ENCODE measurements at regions not wholly inside any gene's neighbourhood (a gene's known extent, or its start where the extent isn't known, plus 50 kb on each side); places are given as distances from the start of the nearest gene placed in this dataset.

GRCh38 chr5:114565139-114565538 is 203.3 kb downstream of the KCNN2 start:
- Mint-ChIP-seq H3K27me3 (ENCODE audit: insufficient read depth, unreplicated experiment) (no peaks in the 10 kb centered on the region), H3K4me3 (ENCODE audit: unreplicated experiment) (no peak overlapping the region), H3K9me3 (ENCODE audit: unreplicated experiment) (peaks cover 17% of the 10 kb centered on the region), H3K36me3 (ENCODE audit: insufficient read depth, unreplicated experiment) (no peaks in the 10 kb centered on the region), H3K27ac (ENCODE audit: low read depth, unreplicated experiment) (no peak overlapping the region), H3K4me1 (ENCODE audit: insufficient read depth, unreplicated experiment) (no peaks in the 10 kb centered on the region)
- POLR2A ChIA-PET: no interaction called here
- intact Hi-C loops (cut with micrococcal nuclease): no loop called here
- CTCF ChIA-PET: interaction anchor here (0.6 kb wide), 1 partner anchor 207 kb away, joined by 3 read pairs; no protein-coding TSS in a partner anchor
- TF ChIP-seq CTCF (IDR thresholded peaks at IDR 0.05; ENCODE audit: unreplicated experiment): no peak
- BruUV-seq (replicated peaks): no TSS peak
- DNase-seq (ENCODE audit: unreplicated experiment): no peak

- ChIA-PET CTCF (interaction anchor here (0.6 kb wide), 1 partner anchor 55 kb away, joined by 3 read pairs; no protein-coding TSS in a partner anchor), POLR2A (no interaction called here)
- BruUV-seq (replicated peaks): no TSS peak
- H3K36me3 Mint-ChIP-seq (ENCODE audit: insufficient read depth, unreplicated experiment): no peaks in the 10 kb centered on the region
- no peaks in the 10 kb centered on the region for H3K27me3 Mint-ChIP-seq (ENCODE audit: insufficient read depth, unreplicated experiment)
- H3K9me3 Mint-ChIP-seq (ENCODE audit: unreplicated experiment): no peaks in the 10 kb centered on the region
- intact Hi-C loops (cut with micrococcal nuclease): no loop called here
- no peak for TF ChIP-seq CTCF (IDR thresholded peaks at IDR 0.05; ENCODE audit: unreplicated experiment)
- no peak overlapping the region for H3K27ac Mint-ChIP-seq (ENCODE audit: low read depth, unreplicated experiment)
- no peak overlapping the region for H3K4me3 Mint-ChIP-seq (ENCODE audit: unreplicated experiment)
- H3K4me1 Mint-ChIP-seq (ENCODE audit: insufficient read depth, unreplicated experiment): no peaks in the 10 kb centered on the region
- no peak for DNase-seq (ENCODE audit: unreplicated experiment)
Measured at GRCh38 chr5:114561415-114561814, 199.5 kb downstream of the KCNN2 start.

All from MCF 10A (cell line).